Osteoblast (primary cell): ENCODE measurements at regions not wholly inside any gene's neighbourhood (a gene's known extent, or its start where the extent isn't known, plus 50 kb on each side); places are given as distances from the start of the nearest gene placed in this dataset.

Experiments used
- DNase-seq: peaks from one replicate; pipeline ENCODE4 v3.0.0; 2011; ENCODE audit warnings: low spot score, mixed read lengths; ENCODE audit not compliant: insufficient read length; ENCODE audit errors: missing footprints
- H2AFZ ChIP-seq: 2 replicates; pipeline ENCODE4 v1.6.0; 2011; ENCODE audit warnings: mild to moderate bottlenecking, low read length
- H3K27ac ChIP-seq: 2 replicates; pipeline ENCODE4 v1.5.1; 2011; ENCODE audit warnings: mild to moderate bottlenecking, low read depth, low read length, moderate library complexity
- H3K27me3 ChIP-seq: 2 replicates; pipeline ENCODE4 v1.6.0; 2012; ENCODE audit warnings: mild to moderate bottlenecking, control low read depth, inconsistent platforms, low read length, moderate library complexity; ENCODE audit not compliant: insufficient read depth
- H3K36me3 ChIP-seq: 2 replicates; pipeline ENCODE4 v1.5.1; 2011; ENCODE audit warnings: mild to moderate bottlenecking, low read length, control low read depth, moderate library complexity; ENCODE audit not compliant: insufficient read depth
- H3K4me1 ChIP-seq: 2 replicates; pipeline ENCODE4 v1.5.1; 2011; ENCODE audit warnings: mild to moderate bottlenecking, low read length, control low read depth, moderate library complexity; ENCODE audit not compliant: insufficient read depth
- H3K4me2 ChIP-seq: 2 replicates; pipeline ENCODE4 v1.6.0; 2011; ENCODE audit warnings: mild to moderate bottlenecking, low read length; ENCODE audit not compliant: insufficient read depth
- H3K4me3 ChIP-seq: fragments of 200-600 bp; sonication (generic); 3 replicates; pipeline ENCODE4 v1.5.1; 2012; ENCODE audit warnings: mild to moderate bottlenecking, low read length, inconsistent platforms; ENCODE audit not compliant: insufficient read depth
- H3K79me2 ChIP-seq: 2 replicates; pipeline ENCODE4 v1.6.0; 2012; ENCODE audit warnings: mild to moderate bottlenecking, low read length, control low read depth, inconsistent platforms; ENCODE audit not compliant: insufficient read depth
- H3K9me3 ChIP-seq: 2 replicates; pipeline ENCODE4 v1.5.1; 2011; ENCODE audit warnings: low read depth, low read length, control low read depth
- H4K20me1 ChIP-seq: 2 replicates; pipeline ENCODE4 v1.6.0; 2012; ENCODE audit warnings: mild to moderate bottlenecking, low read length, control low read depth; ENCODE audit not compliant: insufficient read depth
- CTCF ChIP-seq: IDR thresholded peaks from 2 replicates; pipeline ENCODE4 v1.5.1; 2011; ENCODE audit warnings: mild to moderate bottlenecking, low read depth, low read length, moderate library complexity; ENCODE audit errors: extremely low read depth

- no peaks in the 10 kb centered on the region for H3K4me1 ChIP-seq
- TF ChIP-seq CTCF: no peak
- H4K20me1 ChIP-seq: peaks cover 3% of the 10 kb centered on the region
- peaks cover 37% of the 10 kb centered on the region for H3K27me3 ChIP-seq
- DNase-seq: no peak
- no peak overlapping the region for H2AFZ ChIP-seq
- H3K9me3 ChIP-seq: no peaks in the 10 kb centered on the region
- no peak overlapping the region for H3K4me2 ChIP-seq
- H3K4me3 ChIP-seq: no peak overlapping the region
- H3K36me3 ChIP-seq: no peaks in the 10 kb centered on the region
- no peak overlapping the region for H3K27ac ChIP-seq
- H3K79me2 ChIP-seq: no peaks in the 10 kb centered on the region
These were observed 113.4 kb downstream of the PJA1 start for GRCh38 chrX:69051901-69052300.

DNA sequence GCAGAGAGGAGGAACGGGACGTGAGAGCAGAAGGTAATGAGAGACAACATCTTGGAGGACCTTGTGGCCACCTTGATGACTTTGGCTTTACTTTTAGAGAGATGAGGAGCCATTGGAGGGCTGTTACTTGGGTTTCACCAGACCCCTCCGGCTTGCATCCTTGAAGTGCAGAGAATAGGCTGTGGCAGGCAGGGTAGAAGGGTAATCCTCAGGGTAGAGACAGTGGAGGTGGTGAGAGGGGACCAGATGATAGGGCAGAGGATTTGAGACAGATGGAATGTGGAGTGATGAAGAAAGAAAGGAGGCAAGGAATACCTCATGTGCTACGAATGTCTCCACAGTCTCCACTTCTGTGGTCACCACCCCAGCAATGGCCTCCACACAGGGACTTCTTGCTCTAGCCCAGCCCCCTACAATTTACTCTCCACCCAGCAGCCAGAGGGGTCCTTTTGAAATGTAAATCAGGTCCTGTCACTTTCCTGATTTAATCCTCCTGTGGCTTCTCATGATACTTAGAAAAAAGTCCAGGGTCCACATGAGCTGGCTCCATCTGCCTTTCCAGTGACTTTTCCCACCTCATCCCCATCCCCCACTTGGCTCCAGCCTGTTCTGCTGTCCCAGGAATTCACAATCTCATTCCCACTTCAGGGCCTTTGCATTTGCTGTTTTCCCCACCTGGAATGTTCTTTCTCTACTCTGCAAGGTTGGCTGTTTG, 115.0 kb downstream of the PJA1 start:
- Histone ChIP-seq H3K27me3 (peaks cover 42% of the 10 kb centered on the region), H3K36me3 (no peaks in the 10 kb centered on the region), H3K27ac (no peak overlapping the region), H4K20me1 (peaks cover 3% of the 10 kb centered on the region), H3K4me2 (no peak overlapping the region), H3K79me2 (no peaks in the 10 kb centered on the region), H3K4me1 (no peaks in the 10 kb centered on the region), H3K4me3 (no peak overlapping the region), H2AFZ (no peak overlapping the region), H3K9me3 (no peaks in the 10 kb centered on the region)
- no peak for TF ChIP-seq CTCF
- DNase-seq: no peak

- Histone ChIP-seq H2AFZ (no peak overlapping the region), H3K27me3 (peaks cover 43% of the 10 kb centered on the region), H3K4me1 (no peaks in the 10 kb centered on the region), H3K79me2 (no peaks in the 10 kb centered on the region), H3K4me2 (no peak overlapping the region), H3K27ac (no peak overlapping the region), H3K4me3 (no peak overlapping the region), H3K36me3 (no peaks in the 10 kb centered on the region), H3K9me3 (no peaks in the 10 kb centered on the region), H4K20me1 (peaks cover 3% of the 10 kb centered on the region)
- DNase-seq: no peak
- TF ChIP-seq CTCF: no peak
These were observed 118.2 kb downstream of the PJA1 start for GRCh38 chrX:69046996-69047490.

DNA sequence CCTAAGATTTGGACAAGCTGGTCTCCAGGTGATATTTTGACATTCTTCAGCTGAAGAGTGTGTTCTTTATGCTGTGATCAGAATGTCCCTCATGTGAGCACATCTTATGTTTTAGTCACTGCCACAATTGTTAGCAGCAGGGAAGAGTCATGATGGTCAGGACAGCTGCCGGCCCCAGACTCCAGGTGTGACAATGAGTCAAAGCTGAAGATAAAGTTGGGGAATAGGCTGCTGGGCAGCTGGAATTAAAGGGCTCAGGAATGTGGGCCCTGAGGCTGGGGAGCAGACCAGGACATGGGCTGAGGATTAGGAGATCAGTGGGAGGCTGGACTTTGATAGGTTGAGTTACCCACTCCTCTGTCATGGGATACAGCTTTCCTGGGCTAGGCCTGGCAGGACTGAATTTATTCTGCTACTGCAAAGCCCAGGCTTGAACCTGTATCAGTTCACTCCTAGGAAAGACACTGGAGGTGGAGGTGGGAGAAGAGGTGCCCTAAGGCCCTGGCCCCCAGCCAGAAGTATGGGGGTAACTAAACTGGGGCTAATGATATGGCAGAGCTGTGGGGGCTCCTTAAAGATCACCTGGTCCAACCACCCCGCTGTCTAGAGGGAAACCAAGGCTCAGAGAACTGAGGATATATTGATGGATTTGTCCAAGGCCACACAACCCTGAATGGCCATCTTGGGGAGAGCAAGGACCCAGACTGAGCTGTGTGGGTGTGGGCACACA, 119.5 kb downstream of the PJA1 start:
- Histone ChIP-seq H3K79me2 (no peaks in the 10 kb centered on the region), H3K27ac (no peak overlapping the region), H3K4me3 (no peak overlapping the region), H2AFZ (no peak overlapping the region), H4K20me1 (peaks cover 3% of the 10 kb centered on the region), H3K36me3 (no peaks in the 10 kb centered on the region), H3K4me2 (no peak overlapping the region), H3K4me1 (no peaks in the 10 kb centered on the region), H3K27me3 (peaks cover 37% of the 10 kb centered on the region), H3K9me3 (no peaks in the 10 kb centered on the region)
- TF ChIP-seq CTCF: no peak
- no peak for DNase-seq
